ENCODE measurements at regions not wholly inside any gene's neighbourhood (a gene's known extent, or its start where the extent isn't known, plus 50 kb on each side); places are given as distances from the start of the nearest gene placed in this dataset.

DNA sequence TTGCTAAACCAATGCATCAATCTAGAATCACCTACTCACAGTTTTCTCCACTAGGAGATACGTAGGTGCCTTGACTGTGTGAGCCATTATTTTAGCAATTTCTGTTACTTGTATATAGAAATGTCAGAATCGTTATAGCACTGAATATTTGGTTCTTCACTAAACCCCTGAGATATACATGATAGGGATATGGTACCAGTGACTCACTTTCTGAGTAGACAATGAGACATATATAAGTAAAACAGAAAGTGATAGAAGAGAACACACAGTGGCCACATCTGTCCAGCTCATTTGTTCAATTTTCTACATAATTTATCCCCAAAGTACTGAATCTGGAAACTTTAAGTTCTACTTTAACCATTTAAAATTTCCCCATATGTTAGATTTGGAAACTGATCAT lies 1505.5 kb upstream of the TMEM132C start:
- no peak for TF ChIP-seq EZH2 (IDR thresholded peaks at IDR 0.05; ENCODE audit: insufficient read depth, poor library complexity, severe bottlenecking)
- no peak for TF ChIP-seq EZH2phosphoT487 (IDR thresholded peaks at IDR 0.05; ENCODE audit: insufficient read depth, low read depth)

Measured in GM23248 (cell line).